ENCODE measurements at regions not wholly inside any gene's neighbourhood (a gene's known extent, or its start where the extent isn't known, plus 50 kb on each side); places are given as distances from the start of the nearest gene placed in this dataset.

- no peak for DNase-seq
These were observed 205.0 kb upstream of the EPHA7 start for GRCh38 chr6:93624408-93624807.

DNA sequence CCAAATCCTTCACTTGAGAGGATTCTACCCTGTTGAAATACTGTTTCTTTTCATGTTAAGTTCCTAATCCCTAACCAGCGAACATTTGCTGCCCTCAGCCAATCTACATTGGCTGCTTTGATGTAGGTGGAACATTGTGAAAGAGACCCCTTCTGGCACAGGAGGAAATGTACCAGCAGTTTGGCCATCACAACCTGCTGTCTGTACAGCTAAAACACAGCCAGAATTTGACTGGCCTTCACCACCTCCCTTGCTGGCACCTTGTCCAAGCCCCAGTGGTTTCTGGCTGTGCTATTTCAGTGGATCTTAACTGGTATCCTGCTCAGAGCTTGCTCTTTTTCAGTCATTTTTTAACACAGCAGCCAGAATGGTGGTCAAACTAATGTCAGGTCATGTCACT lies 202.1 kb upstream of the EPHA7 start:
- no peak for DNase-seq

DNA sequence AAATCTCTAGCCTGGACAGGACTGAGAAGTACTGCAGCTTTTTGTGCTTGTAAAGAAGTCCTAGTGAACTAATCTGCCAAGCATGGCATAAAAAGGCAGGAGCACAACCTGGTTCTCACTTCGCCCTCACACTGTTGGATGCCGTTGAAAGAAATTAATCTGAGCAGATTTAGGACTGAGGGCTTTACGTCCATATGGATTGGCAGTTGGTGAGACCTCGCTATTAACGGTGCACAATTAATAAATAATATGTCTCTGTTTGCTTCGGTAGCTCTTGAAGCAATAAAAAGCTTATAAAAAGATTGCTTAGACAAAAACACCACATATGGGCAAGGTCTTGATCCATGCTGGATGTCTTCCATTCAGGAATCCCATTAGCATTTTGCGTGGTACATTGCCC lies 185.6 kb upstream of the EPHA7 start:
- no peak for DNase-seq

DNA sequence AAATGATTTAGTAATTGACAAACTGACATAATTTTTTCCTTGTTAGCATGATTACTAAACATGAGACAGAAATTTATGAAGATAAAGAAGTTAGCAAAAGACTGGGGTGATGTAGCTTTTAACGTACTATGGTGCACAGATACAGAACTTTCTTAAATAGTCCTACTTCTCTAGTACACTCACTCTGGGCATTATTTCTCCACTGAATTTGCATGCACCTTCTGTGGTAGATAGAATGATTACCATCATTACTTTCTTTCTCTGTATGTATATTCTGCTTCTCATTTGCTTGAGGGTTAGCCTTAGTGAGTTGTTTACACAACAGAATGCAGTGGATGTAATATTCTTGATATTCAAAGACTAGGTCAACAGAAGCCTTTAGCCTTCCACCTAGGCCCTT lies 173.1 kb upstream of the EPHA7 start:
- no peak for DNase-seq

DNA sequence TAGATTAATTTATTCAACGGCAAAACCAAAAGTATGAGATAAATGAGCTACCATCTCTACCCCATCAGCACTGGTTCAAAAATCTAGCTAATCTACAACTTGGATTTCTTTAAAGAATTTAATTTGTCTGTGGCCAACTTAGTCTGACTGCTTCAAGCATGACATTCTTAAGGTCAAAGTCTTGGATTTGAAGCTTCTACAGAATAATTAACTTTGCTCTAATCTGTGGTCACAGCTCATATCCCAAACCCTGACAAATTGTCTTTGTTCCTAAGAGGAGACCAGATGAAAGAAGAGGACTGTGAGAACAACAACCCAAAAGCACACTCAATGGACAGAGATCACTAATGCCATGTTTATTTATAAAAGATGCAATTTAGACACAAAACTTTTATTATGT lies 166.9 kb upstream of the EPHA7 start:
- DNase-seq = no peak

- DNase-seq = no peak
These were observed 164.9 kb upstream of the EPHA7 start for GRCh38 chr6:93584300-93584699.

- no peak for DNase-seq
These were observed 162.0 kb upstream of the EPHA7 start for GRCh38 chr6:93581371-93581770.

DNA sequence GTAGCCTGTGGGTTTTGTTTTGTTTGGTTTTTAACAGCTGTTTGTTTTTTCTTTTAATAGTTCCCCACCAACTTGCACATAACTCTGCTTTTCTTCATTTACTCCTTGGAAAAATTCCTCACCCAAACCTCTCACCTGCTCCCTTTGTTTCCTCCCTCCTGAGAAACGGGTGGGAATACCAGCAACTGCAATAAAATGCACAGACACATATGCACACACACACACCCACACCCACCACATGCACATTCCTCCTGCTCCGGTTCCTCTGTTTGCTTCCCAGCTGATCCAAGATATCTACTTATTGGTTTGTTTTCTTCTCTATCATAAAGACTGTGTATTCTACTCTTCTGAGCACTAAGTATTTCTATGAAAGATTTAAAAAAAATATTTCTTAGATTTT lies 161.1 kb upstream of the EPHA7 start:
- no peak for DNase-seq

DNA sequence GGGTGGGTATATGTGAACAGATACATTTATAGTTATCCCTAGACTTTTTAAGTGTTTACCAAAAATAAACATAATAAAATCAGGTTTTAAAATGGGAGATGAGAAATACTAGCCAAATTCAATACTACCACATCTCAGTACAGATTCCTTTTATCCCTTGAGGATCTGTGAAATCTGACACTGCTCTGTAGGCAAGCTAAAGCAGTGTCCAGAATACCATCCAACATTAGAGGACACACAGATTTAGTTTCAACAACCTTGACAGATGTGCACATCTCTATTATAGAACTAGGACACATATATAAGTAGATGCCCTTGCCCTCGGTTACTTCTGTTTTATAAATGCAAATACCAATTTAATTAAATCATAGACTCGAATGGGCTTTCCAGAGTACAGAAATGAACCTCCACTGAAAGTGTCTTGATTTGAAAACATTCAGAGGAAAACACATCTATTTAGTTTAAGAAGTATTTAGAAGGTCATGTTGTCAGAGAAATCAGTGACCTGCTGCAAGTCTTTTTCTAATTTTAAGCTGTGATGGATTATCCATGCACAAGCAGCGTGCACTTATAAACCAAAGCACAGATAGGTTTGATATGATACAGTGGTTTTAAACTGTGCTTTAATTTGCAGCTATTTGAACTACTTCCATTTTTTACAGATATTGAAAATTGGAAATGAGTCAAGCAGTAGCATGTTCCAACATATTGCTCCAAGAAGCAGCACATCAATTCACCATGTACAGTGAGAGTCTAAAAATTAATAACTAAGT lies 156.3 kb upstream of the EPHA7 start:
- DNase-seq = no peak

- DNase-seq = no peak
These were observed 154.9 kb upstream of the EPHA7 start for GRCh38 chr6:93574299-93574698.

DNA sequence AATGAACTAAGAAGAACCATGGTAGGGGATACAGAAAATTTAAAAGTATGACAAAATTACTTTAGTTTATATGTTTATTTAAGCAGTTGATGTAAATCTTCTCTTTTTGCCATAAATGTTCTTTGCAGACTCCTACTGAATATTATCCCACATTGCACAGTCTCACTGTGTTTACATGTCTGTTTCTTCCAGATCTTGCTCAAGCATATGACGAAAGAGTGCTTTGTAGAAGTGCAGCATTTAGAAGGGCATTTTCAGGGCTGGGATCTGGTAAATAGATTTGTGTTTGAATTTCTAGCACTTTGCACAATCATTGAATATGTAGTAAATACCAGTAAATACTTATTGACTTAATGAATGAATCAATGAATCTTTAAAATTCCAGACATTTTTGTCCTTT lies 152.0 kb upstream of the EPHA7 start:
- DNase-seq = no peak

DNA sequence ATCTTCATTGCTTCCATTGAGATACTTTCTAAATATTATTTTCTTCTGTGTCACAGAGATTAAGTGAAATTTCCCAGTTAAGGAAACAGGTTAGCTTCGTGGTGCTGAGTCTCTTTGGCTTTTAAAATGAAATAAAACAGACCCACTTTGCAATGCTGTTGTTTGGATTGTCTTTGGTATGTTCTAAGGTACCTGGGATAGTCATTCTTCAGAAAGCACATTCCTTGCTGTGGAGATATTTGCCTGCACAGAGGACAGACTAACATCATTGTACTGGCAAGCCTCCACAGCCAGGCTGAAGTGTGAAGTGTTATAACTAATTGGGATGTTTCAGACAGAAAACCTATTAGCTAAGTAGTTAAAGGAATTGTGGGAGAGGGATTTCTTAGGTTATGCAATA lies 148.8 kb upstream of the EPHA7 start:
- no peak for DNase-seq

GRCh38 chr6:93567164-93567563 lies 147.8 kb upstream of the EPHA7 start:
- no peak for DNase-seq

DNA sequence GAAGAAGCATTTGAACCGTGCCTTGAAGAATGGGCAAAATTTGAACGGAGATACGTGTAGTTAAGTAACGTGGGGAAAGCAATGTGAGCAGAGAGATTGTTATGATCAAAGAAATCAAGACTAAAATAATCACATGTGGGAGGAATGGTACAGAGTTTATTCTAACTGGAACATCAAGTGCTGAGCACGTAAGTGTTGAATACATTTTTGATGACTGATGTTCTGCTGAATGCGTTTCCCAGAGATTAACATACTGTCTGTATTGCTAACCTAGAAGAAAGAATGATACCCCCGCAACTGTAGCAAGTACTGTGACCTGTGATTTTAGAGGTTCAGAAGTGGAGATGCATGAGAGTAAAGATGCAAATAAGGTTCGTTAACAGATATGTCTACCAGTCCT lies 146.9 kb upstream of the EPHA7 start:
- no peak for DNase-seq

DNA sequence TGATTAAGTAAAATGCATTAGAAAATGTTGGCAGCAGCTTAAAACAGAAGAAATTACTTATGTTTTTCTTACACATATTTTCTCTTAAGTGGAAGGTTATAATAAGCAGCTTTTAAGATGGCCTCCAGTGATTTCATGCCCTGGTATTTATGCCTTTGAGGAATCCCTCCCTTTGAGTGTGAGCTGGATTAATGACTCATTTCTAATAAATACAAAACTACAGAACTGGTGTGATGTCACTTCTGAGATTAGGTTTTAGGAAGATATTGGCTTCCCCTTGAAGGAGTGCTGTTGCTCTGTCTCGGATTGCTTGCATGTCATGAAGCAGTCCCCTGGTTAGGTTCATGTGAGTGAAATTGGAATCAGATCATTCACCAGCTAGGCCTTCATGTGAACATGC lies 143.2 kb upstream of the EPHA7 start:
- no peak for DNase-seq

GRCh38 chr6:93555292-93555691 lies 135.9 kb upstream of the EPHA7 start:
- DNase-seq = no peak

GRCh38 chr6:93554018-93554417 lies 134.7 kb upstream of the EPHA7 start:
- no peak for DNase-seq

DNA sequence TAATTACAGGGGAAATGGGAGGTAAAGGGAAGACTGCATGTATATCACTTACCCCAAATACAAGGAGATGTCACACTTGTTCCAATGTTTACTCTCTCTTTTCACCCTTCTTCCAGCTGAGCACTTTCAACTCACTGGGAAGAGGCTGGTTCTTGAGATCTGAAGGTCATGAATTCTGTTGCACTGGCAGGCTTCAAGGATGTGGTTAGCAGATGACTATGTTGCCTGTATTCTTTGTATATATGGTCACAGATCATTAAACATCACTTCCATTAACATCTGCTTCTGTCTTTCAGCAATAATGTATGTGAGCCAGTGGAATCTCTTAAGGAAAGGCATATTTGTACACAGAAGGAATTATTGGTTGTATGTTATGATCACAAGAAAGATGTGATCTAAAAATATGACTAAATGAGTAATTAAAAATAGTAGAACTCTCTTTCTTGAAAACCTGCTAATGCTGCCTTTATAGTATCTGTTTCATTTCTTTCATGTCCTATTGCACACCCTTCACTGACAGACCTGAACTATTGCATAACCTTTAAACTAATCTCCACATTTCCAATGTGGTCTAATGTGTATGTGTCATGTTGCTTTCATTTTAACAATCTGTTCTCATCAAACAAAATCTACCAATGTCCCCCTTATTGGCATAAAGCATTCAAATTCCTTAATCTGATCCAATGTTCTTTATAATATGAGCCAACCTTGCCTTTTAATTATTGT lies 131.4 kb upstream of the EPHA7 start:
- DNase-seq = no peak

DNA sequence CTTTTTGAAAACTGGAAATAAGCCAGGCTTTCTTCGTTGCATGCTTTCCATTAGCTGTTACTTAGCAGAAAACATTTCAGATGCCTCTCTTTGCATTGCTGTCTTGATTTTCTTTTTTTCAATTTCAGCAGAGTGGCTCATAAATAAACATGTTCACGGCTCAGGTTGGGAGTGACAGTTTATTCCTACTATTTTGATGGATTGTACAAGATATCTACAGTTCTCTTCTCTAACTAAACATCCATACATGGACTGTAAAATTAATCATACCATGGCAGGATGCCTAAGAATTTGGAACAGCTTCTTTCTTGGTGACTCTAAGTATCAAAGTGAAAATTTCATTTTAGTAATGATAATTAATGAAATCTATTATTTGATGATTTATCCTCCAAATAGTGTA lies 130.5 kb upstream of the EPHA7 start:
- DNase-seq = no peak

- DNase-seq = no peak
These were observed 105.5 kb upstream of the EPHA7 start for GRCh38 chr6:93524671-93525451.

DNA sequence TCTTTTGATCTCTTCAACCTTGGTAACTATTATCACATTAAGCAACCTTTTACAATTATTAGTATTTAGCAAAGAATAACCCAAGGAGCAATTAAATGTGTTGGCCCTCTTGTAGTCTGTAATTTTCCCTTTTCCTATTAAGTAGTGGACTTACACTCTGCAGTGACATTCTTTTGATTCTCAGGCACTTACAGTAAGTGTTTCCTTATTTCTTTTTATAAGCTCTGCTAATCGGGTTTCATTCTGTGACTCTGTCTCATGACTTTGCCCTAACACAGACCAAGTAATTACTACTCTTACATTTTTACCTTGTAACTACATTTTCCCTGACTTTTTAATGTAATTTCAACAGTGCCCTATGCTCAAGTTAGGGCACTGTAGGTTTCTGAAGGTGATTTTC lies 104.0 kb upstream of the EPHA7 start:
- no peak for DNase-seq

DNA sequence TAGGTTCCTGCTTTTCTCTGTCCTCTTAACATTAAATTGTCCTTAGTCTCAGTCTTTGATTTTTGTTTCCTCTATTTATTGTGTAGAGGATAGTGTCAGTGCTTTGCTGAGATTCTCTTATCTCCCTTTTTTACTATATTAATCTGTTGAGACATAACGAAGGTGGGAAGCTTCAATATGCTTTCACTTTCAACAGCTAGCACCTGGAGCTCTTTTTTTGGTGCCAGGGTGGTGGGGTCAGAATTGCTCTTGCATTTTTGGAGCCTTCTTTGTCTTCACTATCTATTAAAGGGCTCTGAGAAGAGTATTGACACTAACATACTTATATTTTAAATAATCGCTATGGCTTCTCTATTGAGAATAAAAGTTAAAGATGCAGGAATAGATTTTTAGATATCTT lies 97.1 kb upstream of the EPHA7 start:
- DNase-seq = no peak

- DNase-seq = no peak
These were observed 96.4 kb upstream of the EPHA7 start for GRCh38 chr6:93515736-93516135.

- DNase-seq = no peak
These were observed 79.4 kb upstream of the EPHA7 start for GRCh38 chr6:93498713-93499112.

All from CD4-positive, alpha-beta T cell treated with Interleukin-21 for 1 hour (primary cell).